SK-N-SH (cell line): ENCODE measurements at regions not wholly inside any gene's neighbourhood (a gene's known extent, or its start where the extent isn't known, plus 50 kb on each side); places are given as distances from the start of the nearest gene placed in this dataset.

Experiments
- CTCF ChIA-PET: fragments of 300-600, 350-600 bp; formaldehyde crosslinking; extraction: SDS; loops from one replicate; lab custom pipeline; 2021; lab: Yijun Ruan, JAX
- POLR2A ChIA-PET: fragments of 350-600 bp; sonication (Branson Sonifier 250); formaldehyde crosslinking; extraction: SDS; loops from one replicate; lab custom pipeline; 2020; ENCODE audit warnings: antibody characterized with exemption, inconsistent platforms; lab: Yijun Ruan, JAX
- DNase-seq: peaks from one replicate; pipeline ENCODE4 v3.0.0; 2012
- H2AFZ ChIP-seq: fragments of 200-600 bp; sonication (generic); 2 replicates; pipeline ENCODE4 v1.8.1; 2016; ENCODE audit warnings: antibody characterized with exemption, mild to moderate bottlenecking, low read depth
- H3F3A ChIP-seq: fragments of 200-600 bp; sonication (generic); replicated peaks from 2 replicates; pipeline ENCODE3; 2016; ENCODE audit warnings: antibody characterized with exemption, mild to moderate bottlenecking; ENCODE audit not compliant: insufficient read depth
- H3K27ac ChIP-seq, 2 experiments: fragments of 200-500 bp in 1 of 2; fragments of 200-600 bp in 1 of 2; sonication (Bioruptor generic) in 1 of 2; sonication (generic), shearing (Covaris generic) in 1 of 2; 2 replicates each; pipeline versions ENCODE4 v1.5.1 to v1.6.1; 2014 to 2016; ENCODE audit warnings: low read depth in 2 of 2, inconsistent platforms in 1 of 2, low read length in 1 of 2, mild to moderate bottlenecking in 1 of 2, mixed read lengths in 1 of 2
- H3K27me3 ChIP-seq: fragments of 200-600 bp; sonication (generic), shearing (Covaris generic); 2 replicates; pipeline ENCODE4 v1.6.1; 2016; ENCODE audit warnings: mixed run types; ENCODE audit not compliant: insufficient read depth
- H3K36me3 ChIP-seq, 2 experiments: fragments of 200-500 bp in 1 of 2; fragments of 200-600 bp in 1 of 2; sonication (Bioruptor generic) in 1 of 2; sonication (generic) in 1 of 2; replicated peaks in 1 of 2; 2 replicates each; pipeline versions ENCODE3 to v1.5.1; 2014 to 2016; ENCODE audit warnings: low read length in 1 of 2, mild to moderate bottlenecking in 1 of 2; ENCODE audit not compliant: insufficient read depth in 2 of 2, control insufficient read depth in 1 of 2
- H3K4me1 ChIP-seq, 2 experiments: fragments of 200-500 bp in 1 of 2; fragments of 200-600 bp in 1 of 2; sonication (Bioruptor generic) in 1 of 2; sonication (generic), shearing (Covaris generic) in 1 of 2; 2 replicates each; pipeline versions ENCODE4 v1.5.1 to v1.6.1; 2014 to 2016; ENCODE audit warnings: low read depth in 1 of 2, low read length in 1 of 2, mixed run types in 1 of 2; ENCODE audit not compliant: insufficient read depth in 2 of 2, control insufficient read depth in 1 of 2
- H3K4me2 ChIP-seq: fragments of 200-600 bp; sonication (generic), shearing (Covaris generic); 2 replicates; pipeline ENCODE4 v1.6.1; 2017; ENCODE audit warnings: mixed run types
- H3K4me3 ChIP-seq, 2 experiments: fragments of 200-500 bp in 1 of 2; fragments of 200-600 bp in 1 of 2; sonication (Bioruptor generic) in 1 of 2; sonication (generic), shearing (Covaris generic) in 1 of 2; 2 replicates each; pipeline versions ENCODE4 v1.5.1 to v1.8.1; 2014 to 2016; ENCODE audit warnings: low read depth in 2 of 2, inconsistent platforms in 1 of 2, low read length in 1 of 2, mild to moderate bottlenecking in 1 of 2, mixed read lengths in 1 of 2, moderate library complexity in 1 of 2
- H3K79me2 ChIP-seq: fragments of 200-600 bp; sonication (generic); 2 replicates; pipeline ENCODE4 v1.8.1; 2017; ENCODE audit warnings: mild to moderate bottlenecking; ENCODE audit not compliant: insufficient read depth
- H3K9ac ChIP-seq: fragments of 200-600 bp; sonication (generic); 2 replicates; pipeline ENCODE4 v1.6.1; 2017; ENCODE audit warnings: mixed run types
- H3K9me2 ChIP-seq: fragments of 200-600 bp; sonication (generic); 2 replicates; pipeline ENCODE4 v1.6.1; 2017; ENCODE audit warnings: mixed run types
- H3K9me3 ChIP-seq: fragments of 200-600 bp; sonication (generic); 2 replicates; pipeline ENCODE4 v1.6.1; 2017; ENCODE audit warnings: mixed run types, mild to moderate bottlenecking, moderate library complexity
- H4K20me1 ChIP-seq: fragments of 200-600 bp; sonication (generic); 2 replicates; pipeline ENCODE4 v1.6.1; 2017; ENCODE audit warnings: mild to moderate bottlenecking, mixed run types; ENCODE audit not compliant: insufficient read depth
- CHD2 ChIP-seq: fragments of 150-350 bp; IDR thresholded peaks from 2 replicates; pipeline ENCODE4 v1.6.1; 2018; ENCODE audit warnings: low read length; ENCODE audit not compliant: partially characterized antibody
- EP300 ChIP-seq, 2 experiments: IDR thresholded peaks; 2 replicates each; pipeline versions ENCODE4 v1.4.0 to v1.6.1; 2012; ENCODE audit warnings: borderline replicate concordance in 1 of 2, low read depth in 1 of 2, low read length in 1 of 2
- FOXM1 ChIP-seq: IDR thresholded peaks from 2 replicates; pipeline ENCODE4 v1.4.0; 2012; ENCODE audit warnings: low read depth, mild to moderate bottlenecking
- GABPA ChIP-seq: IDR thresholded peaks from 2 replicates; pipeline ENCODE4 v1.4.0; 2012; ENCODE audit warnings: low read depth, mild to moderate bottlenecking
- JUND ChIP-seq: IDR thresholded peaks from 2 replicates; pipeline ENCODE4 v1.4.0; 2012
- MEF2A ChIP-seq: IDR thresholded peaks from 2 replicates; pipeline ENCODE4 v1.4.0; 2012; ENCODE audit warnings: low read depth, borderline replicate concordance
- RCOR1 ChIP-seq: fragments of 150-350 bp; IDR thresholded peaks from 2 replicates; pipeline ENCODE4 v1.6.1; 2017; ENCODE audit warnings: antibody characterized with exemption, low read length
- RFX5 ChIP-seq: IDR thresholded peaks from 2 replicates; pipeline ENCODE4 v1.6.1; 2012; ENCODE audit warnings: mild to moderate bottlenecking, improper control_type of control experiment, low read length
- SIN3A ChIP-seq: IDR thresholded peaks from 2 replicates; pipeline ENCODE4 v1.6.1; 2012; ENCODE audit warnings: low read depth, mild to moderate bottlenecking, low read length, moderate library complexity, borderline replicate concordance
- SMC3 ChIP-seq: IDR thresholded peaks from 2 replicates; pipeline ENCODE4 v1.6.1; 2012; ENCODE audit warnings: low read depth, low read length, improper control_type of control experiment
- TCF12 ChIP-seq: IDR thresholded peaks from 2 replicates; pipeline ENCODE4 v1.4.0; 2012
- TEAD4 ChIP-seq: IDR thresholded peaks from 2 replicates; pipeline ENCODE4 v1.4.0; 2012; ENCODE audit warnings: mild to moderate bottlenecking, borderline replicate concordance; ENCODE audit not compliant: insufficient read depth
- WGBS: methylation state at CpG from one replicate; pipeline ENCODE4 v1.1.6; 2017; ENCODE audit warnings: low lambda C conversion rate; 5-methylcytosine and 5-hydroxymethylcytosine counted together
- TF ChIP-seq, protein P1 (sequence below): IDR thresholded peaks from 2 replicates; pipeline ENCODE4; 2012

DNA sequence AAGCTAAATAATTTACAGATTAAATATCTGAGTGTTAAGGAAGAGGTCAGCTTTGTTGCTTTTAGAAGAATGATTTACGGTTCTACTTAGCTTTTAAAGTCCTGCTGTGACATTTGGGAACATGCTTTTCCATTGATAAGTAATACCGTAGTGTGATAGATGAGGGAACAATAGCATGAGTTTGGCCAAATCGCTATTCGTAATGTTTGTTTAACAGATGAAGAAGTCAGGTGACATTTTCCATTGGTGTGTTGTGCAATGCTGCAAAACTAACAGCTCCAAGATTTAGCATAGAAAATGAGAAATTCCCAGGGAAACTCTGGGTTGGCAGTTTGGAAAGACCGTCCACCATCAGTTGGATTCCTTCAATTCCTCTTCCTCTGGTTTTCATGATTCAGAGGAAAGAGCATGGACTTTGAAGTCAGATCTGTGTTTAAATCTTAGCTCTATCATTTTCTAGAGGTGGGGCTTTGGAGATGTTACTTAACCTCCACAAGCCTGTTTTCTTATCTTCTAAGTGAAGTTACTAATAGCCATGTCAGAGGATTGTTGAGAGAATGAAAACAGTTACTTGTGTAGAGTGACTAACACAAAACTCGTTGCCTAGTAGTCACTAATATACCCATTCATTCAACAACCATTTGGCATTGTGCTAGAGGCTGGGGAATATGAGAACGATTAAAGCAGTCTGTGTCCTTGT lies 140.4 kb upstream of the BMPER start:
- Histone ChIP-seq H2AFZ (no peak overlapping the region), H3K36me3 (no peaks in the 10 kb centered on the region), H3K27ac (no peak overlapping the region; a peak in 1 of 4 replicates), H3K4me3 (no peak overlapping the region), H3F3A (no peaks in the 10 kb centered on the region), H3K4me1 (peaks cover 0 to 14% of the 10 kb centered on the region in 2 experiments; a peak in 1 of 4 replicates), H3K4me2 (no peak overlapping the region), H3K9ac (no peak overlapping the region), H4K20me1 (no peaks in the 10 kb centered on the region), H3K79me2 (no peaks in the 10 kb centered on the region), H3K9me3 (no peaks in the 10 kb centered on the region), H3K9me2 (no peaks in the 10 kb centered on the region), H3K27me3 (no peaks in the 10 kb centered on the region)
- ChIA-PET POLR2A (interaction anchor here (0.7 kb wide), 1 partner anchor 1611 kb away, joined by 3 read pairs; no protein-coding TSS in a partner anchor), CTCF (interaction anchor here (1.4 to 1.5 kb wide), 3 partner anchors 130 to 522 kb away, joined by 4 to 8 read pairs (median 5); no protein-coding TSS in a partner anchor)
- no peak for DNase-seq
- no peak for TF ChIP-seq CHD2
- TF ChIP-seq JUND = no peak
- 0 out of 4 replicates have a peak, but pooled peaks of 1 of the 2 experiments have one; percentile 42 for TF ChIP-seq EP300 (IDR thresholded peaks at IDR 0.05; ENCODE audit: borderline replicate concordance in 1 of 2, low read depth in 1 of 2, low read length in 1 of 2)
- TF ChIP-seq TCF12 = peak; percentile 43
- TF ChIP-seq, protein P1, sequence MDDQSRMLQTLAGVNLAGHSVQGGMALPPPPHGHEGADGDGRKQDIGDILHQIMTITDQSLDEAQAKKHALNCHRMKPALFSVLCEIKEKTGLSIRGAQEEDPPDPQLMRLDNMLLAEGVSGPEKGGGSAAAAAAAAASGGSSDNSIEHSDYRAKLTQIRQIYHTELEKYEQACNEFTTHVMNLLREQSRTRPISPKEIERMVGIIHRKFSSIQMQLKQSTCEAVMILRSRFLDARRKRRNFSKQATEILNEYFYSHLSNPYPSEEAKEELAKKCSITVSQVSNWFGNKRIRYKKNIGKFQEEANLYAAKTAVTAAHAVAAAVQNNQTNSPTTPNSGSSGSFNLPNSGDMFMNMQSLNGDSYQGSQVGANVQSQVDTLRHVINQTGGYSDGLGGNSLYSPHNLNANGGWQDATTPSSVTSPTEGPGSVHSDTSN = 0 out of 2 replicates have a peak, but pooled peaks have one; percentile 22
- 65% methylated on average over 7 of the region's 7 CpGs for WGBS

GRCh38 chr7:33766405-33766804 lies 138.9 kb upstream of the BMPER start:
- no peaks in the 10 kb centered on the region for H4K20me1 ChIP-seq
- H3K9me2 ChIP-seq = no peaks in the 10 kb centered on the region
- whole genome bisulfite sequencing = 87% methylated on average over 1 of the region's 1 CpG
- H3K27ac ChIP-seq = no peak overlapping the region
- no peaks in the 10 kb centered on the region for H3K36me3 ChIP-seq
- H3K79me2 ChIP-seq = no peaks in the 10 kb centered on the region
- H3K27me3 ChIP-seq = no peaks in the 10 kb centered on the region
- peaks cover 0 to 9% of the 10 kb centered on the region in 2 experiments; a peak in 1 of 4 replicates for H3K4me1 ChIP-seq
- no peaks in the 10 kb centered on the region for H3F3A ChIP-seq
- no peak for DNase-seq
- CTCF ChIA-PET = interaction anchor here (0.6 to 5.6 kb wide), 2 partner anchors 8 to 129 kb away, joined by 4 to 26 read pairs; no protein-coding TSS in a partner anchor
- no peak overlapping the region for H3K9ac ChIP-seq
- no peak overlapping the region for H2AFZ ChIP-seq
- no peak overlapping the region for H3K4me2 ChIP-seq
- no peaks in the 10 kb centered on the region for H3K9me3 ChIP-seq
- TF ChIP-seq TEAD4 (no peak), SMC3 (no peak), FOXM1 (no peak), SIN3A (no peak), RCOR1 (no peak), MEF2A (no peak), RFX5 (no peak), TCF12 (no peak), GABPA (no peak)
- TF ChIP-seq, all 33 proteins: peak for 0
- POLR2A ChIA-PET = no interaction called here
- no peak overlapping the region for H3K4me3 ChIP-seq
